ENCODE measurements at regions not wholly inside any gene's neighbourhood (a gene's known extent, or its start where the extent isn't known, plus 50 kb on each side); places are given as distances from the start of the nearest gene placed in this dataset.
"Not testable (repeated sequence)": the region's sequence is repeated elsewhere in the genome, so short reads cannot be mapped to it uniquely, and the experiment has no call there.

- no peak for DNase-seq
Measured at GRCh38 chr18:41113885-41114482, 841.0 kb upstream of the PIK3C3 start.

- no peak for DNase-seq
Measured at GRCh38 chr18:41099451-41099850, 855.6 kb upstream of the PIK3C3 start.

GRCh38 chr18:41096504-41096903 lies 858.5 kb upstream of the PIK3C3 start:
- peak; percentile 63 for DNase-seq

GRCh38 chr18:41077076-41077475 lies 878.0 kb upstream of the PIK3C3 start:
- DNase-seq: peak; percentile 80

GRCh38 chr18:41075212-41075611 lies 879.8 kb upstream of the PIK3C3 start:
- DNase-seq: peak; percentile 27

GRCh38 chr18:41073372-41073954 lies 881.6 kb upstream of the PIK3C3 start:
- DNase-seq: no peak

- no peak for DNase-seq
Measured at GRCh38 chr18:41072946-41073345, 882.1 kb upstream of the PIK3C3 start.

GRCh38 chr18:41071826-41072225 lies 883.2 kb upstream of the PIK3C3 start:
- no peak for DNase-seq

GRCh38 chr18:41069167-41069566 lies 885.9 kb upstream of the PIK3C3 start:
- DNase-seq: no peak

GRCh38 chr18:41064916-41065315 lies 890.1 kb upstream of the PIK3C3 start:
- no peak for DNase-seq

GRCh38 chr18:41060967-41061366 lies 894.1 kb upstream of the PIK3C3 start:
- peak; percentile 38 for DNase-seq

- no peak for DNase-seq
Measured at GRCh38 chr18:41059126-41059415, 896.0 kb upstream of the PIK3C3 start.

- no peak for DNase-seq
Measured at GRCh38 chr18:41058351-41059125, 896.5 kb upstream of the PIK3C3 start.

GRCh38 chr18:41052625-41053024 lies 902.4 kb upstream of the PIK3C3 start:
- DNase-seq: no peak

- not testable (repeated sequence) for DNase-seq
Measured at GRCh38 chr18:41046250-41046649, 908.8 kb upstream of the PIK3C3 start.

- no peak for DNase-seq
Measured at GRCh38 chr18:41043876-41044275, 911.2 kb upstream of the PIK3C3 start.

- DNase-seq: no peak
Measured at GRCh38 chr18:41042866-41043265, 912.2 kb upstream of the PIK3C3 start.

GRCh38 chr18:41038071-41038470 lies 917.0 kb upstream of the PIK3C3 start:
- no peak for DNase-seq

GRCh38 chr18:41036346-41036745 lies 918.7 kb upstream of the PIK3C3 start:
- no peak for DNase-seq

- DNase-seq: peak; percentile 74
Measured at GRCh38 chr18:41034413-41034812, 920.6 kb upstream of the PIK3C3 start.

GRCh38 chr18:41025666-41026065 lies 929.4 kb upstream of the PIK3C3 start:
- DNase-seq: no peak

- DNase-seq: no peak
Measured at GRCh38 chr18:41024792-41025191, 930.2 kb upstream of the PIK3C3 start.

GRCh38 chr18:41022484-41022883 lies 932.5 kb upstream of the PIK3C3 start:
- no peak for DNase-seq

- no peak for DNase-seq
Measured at GRCh38 chr18:41021089-41021488, 933.9 kb upstream of the PIK3C3 start.

GRCh38 chr18:41012194-41012593 lies 942.8 kb upstream of the PIK3C3 start:
- no peak for DNase-seq

All from DMS53 (cell line).